HS-5 (cell line): ENCODE measurements at regions not wholly inside any gene's neighbourhood (a gene's known extent, or its start where the extent isn't known, plus 50 kb on each side); places are given as distances from the start of the nearest gene placed in this dataset.
A peak's percentile ranks its signal among the peaks of the same experiment; 100 is the strongest.

Experiments
- DNase-seq: peaks from one replicate; pipeline ENCODE4 v3.0.0-alpha.2; 2012; ENCODE audit warnings: low read depth

DNA sequence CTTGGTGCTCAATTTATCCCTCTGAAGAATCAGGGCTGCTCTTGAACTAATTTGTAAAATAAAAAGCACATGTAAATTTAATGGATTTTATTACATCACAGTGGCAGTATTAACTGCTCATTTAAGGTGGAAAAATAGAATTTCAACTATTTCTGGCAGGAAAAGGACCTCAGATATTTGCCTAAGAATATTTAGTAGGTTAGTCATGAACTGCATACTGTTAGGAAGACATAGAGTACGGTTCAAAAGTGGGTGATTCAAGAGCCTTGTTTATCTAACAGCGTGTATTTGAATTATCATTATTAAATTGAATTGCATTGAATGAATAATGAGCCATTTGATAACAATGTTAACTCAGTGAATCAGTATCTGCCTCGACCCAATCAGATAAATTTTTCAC lies 248.8 kb upstream of the PBX1 start:
- no peak for DNase-seq

- DNase-seq = no peak
Measured at GRCh38 chr1:164311377-164311776, 247.6 kb upstream of the PBX1 start.

DNA sequence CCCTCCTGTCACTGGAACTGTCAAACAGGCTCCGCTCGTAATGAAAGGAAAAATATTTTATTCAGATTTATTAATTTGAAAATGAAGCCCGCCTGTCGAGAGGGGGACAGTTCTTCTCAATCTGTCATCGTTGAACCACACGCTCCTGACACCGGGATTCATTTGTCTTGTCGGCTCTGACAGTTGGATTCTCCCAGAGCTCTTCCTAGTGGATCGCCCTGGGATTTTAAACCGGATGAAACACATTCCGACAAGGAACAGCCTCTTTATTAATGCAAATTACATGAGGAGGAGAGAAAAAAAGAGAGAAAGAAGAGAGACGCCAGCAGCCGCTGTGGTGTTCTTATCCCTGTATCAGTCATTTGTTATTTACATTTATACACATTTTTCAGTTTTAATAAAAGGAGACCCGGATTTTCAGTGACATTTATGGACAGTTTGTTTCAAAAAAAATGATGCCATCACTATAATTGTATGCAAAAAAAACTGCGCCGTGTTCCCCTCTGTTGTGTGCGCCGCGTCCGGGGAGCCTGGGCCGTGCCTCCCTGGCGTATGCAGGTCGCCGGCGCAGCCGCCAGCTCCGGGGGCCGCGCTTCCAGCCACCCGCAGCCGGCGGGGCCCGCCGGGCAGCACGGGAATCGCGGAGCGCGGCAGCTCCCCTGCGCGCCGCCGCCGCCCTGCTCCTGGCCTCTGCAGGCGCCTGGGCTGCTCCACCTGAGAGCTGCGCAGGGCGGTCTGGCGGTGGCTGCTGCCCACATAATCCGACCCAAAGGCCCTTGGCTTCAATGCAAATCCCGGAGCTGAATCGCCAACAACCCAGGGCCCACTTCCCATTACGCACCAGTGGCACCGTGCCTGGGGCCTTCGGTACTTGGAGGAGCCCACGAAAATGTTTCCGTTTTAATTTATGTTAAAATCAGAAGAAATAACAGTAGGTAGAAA lies 237.9 kb upstream of the PBX1 start:
- no peak for DNase-seq

GRCh38 chr1:164325786-164326185 lies 233.2 kb upstream of the PBX1 start:
- DNase-seq = no peak

DNA sequence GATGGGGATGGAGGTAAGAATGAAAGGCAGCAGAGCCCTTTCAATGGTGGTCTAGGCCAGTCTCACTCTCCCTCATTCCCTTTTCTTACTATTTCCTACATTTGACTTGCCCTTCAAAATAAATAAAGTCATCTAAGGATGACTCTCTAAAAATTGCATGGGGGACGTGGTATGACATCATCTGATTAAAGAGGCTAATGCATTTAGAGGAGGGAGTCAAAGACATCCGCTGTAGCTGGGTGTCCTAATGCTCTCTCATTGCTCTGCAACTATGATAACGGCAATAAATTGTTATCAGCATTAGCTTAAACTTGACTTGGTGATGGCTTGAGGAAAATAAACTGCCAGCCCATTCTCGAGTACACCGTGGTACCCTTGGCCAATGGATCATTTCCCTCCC lies 225.6 kb upstream of the PBX1 start:
- DNase-seq = no peak

GRCh38 chr1:164337394-164337793 lies 221.6 kb upstream of the PBX1 start:
- no peak for DNase-seq

DNA sequence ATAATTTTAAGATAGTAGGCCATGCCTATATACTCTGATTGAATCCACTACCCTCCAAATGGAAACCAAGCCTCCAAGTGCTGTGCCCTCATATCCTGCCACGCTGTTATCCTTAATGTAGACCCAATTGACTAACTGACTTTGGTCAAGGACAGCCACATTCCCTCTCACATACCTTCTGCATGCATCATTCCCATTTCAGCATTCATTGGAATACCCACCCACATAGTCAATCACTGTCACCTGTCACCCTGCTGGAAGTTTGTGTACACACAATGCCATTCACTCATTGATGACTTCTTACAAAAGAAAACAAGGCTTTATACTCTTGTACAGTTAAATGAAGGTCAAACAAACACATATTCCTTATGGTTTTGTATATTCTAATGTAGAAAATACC lies 221.1 kb upstream of the PBX1 start:
- DNase-seq = no peak

- DNase-seq = no peak
Measured at GRCh38 chr1:164343189-164343588, 215.8 kb upstream of the PBX1 start.

DNA sequence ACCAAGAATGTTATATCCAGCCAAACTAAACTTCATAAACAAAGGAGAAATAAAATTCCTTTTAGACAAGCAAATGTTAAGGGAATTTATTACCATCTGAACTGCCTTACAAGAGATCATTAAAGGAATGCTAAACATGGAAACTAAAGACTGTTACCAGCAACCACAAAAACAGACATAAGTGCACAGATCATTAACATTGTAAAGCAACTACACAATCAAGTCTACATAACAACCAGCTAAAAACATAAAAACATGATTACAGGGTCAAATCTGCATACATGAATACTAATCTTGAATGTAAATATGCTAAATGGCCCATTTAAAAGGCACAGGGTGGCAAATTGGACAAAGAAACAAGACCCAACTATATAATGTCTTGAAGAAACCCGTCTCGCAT lies 211.0 kb upstream of the PBX1 start:
- no peak for DNase-seq

DNA sequence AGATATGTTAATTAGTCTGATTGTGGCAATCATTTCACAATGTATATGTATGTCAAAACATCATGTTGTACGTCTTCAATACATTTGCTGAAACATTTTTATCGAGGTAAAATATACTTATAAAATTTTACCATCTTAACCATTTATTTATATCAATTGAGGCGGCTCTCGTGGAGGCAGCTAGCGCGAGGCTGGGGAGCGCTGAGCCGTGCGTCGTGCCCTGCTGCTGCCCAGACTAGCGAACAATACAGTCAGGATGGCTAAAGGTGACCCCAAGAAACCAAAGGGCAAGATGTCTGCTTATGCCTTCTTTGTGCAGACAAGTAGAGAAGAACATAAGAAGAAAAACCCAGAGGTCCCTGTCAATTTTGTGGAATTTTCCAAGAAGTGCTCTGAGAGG lies 202.5 kb upstream of the PBX1 start:
- no peak for DNase-seq

GRCh38 chr1:164360265-164360664 lies 198.7 kb upstream of the PBX1 start:
- no peak for DNase-seq

DNA sequence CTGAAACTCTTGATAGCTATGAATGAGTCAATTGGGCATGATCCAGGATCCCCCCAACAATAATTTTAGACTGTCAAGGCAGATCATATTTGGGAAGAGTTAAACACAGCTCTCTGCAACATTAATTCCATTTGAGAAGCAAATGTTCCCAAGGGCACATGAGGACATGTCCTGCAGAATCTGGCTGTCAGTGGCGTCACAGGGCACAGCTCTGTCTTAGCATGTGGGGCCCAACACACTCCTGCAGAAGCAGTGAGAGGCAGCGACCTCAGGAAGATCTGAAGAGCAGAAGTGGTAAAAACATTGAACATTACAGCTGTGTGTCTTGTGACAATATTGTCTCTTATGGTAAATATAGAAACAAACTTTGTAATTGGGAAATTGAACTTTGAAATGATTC lies 197.1 kb upstream of the PBX1 start:
- DNase-seq = no peak

GRCh38 chr1:164363980-164364379 lies 195.0 kb upstream of the PBX1 start:
- DNase-seq = no peak

DNA sequence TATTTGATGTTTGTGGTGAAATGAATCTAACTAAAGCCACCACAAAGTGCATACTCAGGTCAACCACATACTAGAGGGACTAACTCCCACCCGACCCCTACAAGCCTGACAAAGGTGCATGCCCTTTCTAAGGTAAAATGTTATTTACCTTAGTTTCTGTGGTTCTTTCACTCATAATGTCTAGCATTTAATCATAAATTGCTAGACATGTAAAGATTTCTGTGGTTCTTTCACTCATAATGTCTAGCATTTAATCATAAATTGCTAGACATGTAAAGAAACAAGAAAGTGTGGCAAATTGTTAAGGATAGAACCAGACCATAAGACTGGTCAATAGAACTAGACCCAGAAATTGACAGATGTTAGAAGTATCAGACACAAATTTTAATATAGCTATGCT lies 193.0 kb upstream of the PBX1 start:
- no peak for DNase-seq

DNA sequence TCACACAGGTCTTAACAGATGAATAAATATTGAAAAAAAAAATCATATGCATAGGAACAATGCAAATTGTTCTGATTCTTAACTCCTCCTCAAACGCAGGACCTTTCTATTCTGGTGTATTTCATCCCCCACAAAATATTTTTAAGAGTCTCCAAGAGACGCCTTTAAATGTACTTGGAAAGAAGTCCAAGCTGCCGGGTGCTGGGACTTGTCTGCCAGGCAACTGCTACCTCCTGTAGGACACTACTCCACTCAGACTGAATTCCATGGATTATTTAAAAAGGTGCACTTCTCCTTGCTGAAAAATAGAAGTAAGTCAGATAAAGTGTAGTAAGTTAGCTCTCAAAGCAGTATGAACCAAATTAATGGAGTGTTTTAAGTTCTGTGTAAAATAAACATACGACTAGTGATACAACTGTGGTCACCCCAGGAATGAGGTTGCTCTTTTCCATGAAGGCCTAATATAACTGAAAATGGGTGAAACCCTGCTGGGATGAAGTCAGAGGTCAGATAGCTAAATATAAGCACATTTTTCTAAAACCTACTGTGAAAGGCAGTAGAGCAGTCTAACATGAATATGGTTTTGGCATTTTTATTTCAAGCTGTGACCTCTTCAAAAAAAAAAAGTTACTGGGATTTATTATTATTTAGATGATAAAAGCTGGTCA lies 189.2 kb upstream of the PBX1 start:
- no peak for DNase-seq

GRCh38 chr1:164380893-164381292 lies 178.1 kb upstream of the PBX1 start:
- DNase-seq = peak; percentile 3

DNA sequence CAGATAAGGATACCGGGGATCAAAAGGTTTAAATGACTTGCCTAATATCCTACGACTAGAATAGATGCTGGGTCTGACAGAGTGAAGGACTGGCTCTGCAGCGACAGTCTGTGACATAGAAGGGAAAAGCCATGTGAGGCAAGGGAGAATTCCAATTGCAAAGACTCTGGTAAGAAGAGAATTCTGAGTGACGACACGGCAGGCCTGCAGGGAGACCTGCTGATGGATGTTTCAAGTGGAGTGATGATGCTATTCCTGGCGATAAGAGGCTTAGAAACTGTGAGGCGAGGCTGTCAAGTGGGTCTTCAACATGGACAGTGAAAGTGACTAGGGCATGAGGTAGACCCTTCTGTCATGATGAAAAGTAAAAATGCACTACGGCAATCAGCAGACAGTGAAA lies 176.6 kb upstream of the PBX1 start:
- DNase-seq = no peak

DNA sequence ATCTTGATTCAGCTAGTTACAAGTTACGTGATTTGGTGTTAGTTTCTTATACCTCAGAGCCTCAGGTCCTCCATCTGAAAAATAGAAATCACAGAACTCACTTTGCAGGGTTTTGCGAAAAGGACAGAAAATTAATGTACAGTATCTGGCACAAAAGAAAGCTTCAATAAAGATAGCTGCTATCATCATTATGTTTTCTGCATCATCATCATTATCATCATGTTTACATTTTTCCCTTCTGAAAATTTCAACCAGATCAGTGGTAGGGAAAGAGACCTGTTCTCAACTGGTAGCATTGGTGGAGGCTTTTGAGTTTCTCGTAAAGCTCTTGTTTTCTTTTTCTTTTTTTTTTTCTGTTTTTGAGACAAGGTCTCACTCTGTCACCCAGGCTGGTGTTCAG lies 174.7 kb upstream of the PBX1 start:
- no peak for DNase-seq

DNA sequence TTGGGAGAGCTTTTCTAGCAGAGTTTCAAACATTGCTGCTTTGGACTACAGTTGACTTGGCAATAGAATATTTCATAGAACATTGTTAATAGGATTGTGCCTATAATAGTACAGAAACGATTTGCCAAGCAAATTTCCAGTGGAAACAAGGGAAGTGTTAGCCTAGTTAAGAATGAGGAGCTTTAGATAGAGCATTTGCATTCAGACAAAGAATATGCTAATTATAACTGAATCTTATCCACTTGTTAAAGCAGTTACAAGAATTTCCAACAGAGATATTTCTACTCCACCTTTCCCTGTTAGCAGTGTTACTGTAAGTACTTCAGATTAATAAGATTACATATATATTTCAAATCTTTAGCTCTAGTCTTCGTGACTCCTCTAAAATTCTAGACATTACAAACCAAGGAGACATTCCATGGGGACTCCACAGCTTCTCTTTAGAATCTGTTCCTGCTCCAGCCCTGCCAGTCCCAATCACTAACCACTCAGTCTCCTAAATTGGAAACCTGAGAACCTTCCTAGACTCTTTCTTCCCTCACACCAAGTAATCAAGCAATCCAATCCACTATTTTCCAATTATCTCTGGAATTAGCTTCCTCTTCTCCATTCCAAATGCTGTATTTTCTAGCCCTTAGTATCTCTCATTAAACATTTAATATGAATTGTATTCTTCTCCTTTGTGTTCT lies 141.8 kb upstream of the PBX1 start:
- DNase-seq = no peak

DNA sequence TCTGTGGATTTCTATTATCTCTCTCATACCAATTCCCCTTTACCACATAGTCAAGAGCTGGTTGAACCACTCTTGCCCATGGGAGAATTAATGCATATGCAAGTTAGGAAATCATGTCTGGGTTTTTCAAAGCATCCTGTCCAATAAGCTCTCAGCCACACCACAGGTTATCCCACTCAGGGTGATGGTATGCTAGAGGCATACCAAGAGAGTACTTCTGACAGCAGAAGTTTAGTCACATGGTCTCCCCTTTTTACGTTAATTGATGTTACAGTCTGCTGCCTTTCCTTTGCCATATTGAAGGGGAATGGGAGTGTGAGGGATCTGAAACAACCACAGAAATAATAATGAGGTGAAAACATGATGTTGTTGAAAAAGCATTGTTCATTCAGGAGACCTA lies 135.8 kb upstream of the PBX1 start:
- DNase-seq = no peak

DNA sequence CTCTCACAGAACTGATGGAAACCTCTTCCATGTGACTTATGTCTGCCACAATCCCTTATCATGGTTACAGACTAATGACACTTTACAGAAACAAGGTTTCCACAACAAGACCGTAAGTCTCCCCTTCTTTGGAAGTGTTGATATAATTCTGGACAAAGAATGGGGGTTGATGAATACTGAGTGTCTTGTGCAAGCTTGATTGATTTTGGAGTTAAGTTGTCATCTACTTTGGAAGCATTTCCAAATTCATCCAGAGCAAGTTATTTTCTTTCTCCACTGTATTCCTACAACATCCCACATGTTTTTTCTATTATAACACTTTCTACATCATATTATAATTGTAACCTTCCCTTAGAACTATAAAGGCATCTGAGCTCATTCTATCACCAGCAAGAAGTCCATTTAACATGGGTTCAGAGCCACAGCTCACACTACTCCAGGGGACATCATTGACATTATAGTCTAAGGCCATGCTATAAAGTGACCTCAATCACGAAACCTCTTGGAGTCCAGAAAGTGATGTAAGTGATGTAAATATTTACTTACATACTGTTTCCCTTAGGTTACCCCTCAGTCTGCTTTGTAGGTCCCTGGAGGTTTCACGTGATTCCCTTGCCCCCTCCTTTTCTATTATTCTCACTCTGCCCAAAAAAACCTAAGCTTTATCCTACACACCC lies 125.7 kb upstream of the PBX1 start:
- DNase-seq = no peak

DNA sequence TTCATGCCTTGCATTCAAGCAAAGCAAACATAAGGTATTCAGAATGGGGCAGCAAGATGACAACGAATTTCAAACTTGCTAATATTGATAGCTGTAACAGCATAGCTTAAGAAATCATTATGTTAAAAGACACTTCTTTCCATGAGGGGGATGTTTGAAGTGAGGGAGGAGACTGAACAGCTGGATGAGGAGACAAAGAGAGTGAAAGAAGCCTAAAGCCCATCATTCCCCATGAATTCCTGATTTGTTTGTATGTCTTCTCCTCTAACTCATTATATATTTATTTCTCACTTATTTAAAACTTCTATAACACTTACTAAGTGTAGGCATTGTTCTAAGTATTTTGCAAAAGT lies 125.2 kb upstream of the PBX1 start:
- DNase-seq = no peak

GRCh38 chr1:164440232-164440631 lies 118.8 kb upstream of the PBX1 start:
- DNase-seq = no peak
